Spleen (tissue), 11 donors: ENCODE measurements at regions not wholly inside any gene's neighbourhood (a gene's known extent, or its start where the extent isn't known, plus 50 kb on each side); places are given as distances from the start of the nearest gene placed in this dataset.

ENCODE experiments used
- DNase-seq: peaks from one replicate; pipeline ENCODE4 v3.0.0-alpha.2; 2020
- H3K27ac ChIP-seq, 8 donors: fragments of 200-600 bp; sonication (generic) in 7 of 8; 1 replicate in 4 of 8; 2 replicates in 4 of 8; pipeline versions ENCODE4 v1.5.0 to v1.8.0; 2016 to 2021; ENCODE audit warnings: inconsistent platforms in 4 of 8, mild to moderate bottlenecking in 4 of 8, moderate library complexity in 1 of 8
- H3K27me3 ChIP-seq, 7 donors: fragments of 200-600 bp; sonication (generic) in 6 of 7; replicated peaks in 1 of 7; 1 replicate in 4 of 7; 2 replicates in 3 of 7; pipeline versions ENCODE4 v1.5.0 to v1.8.0; 2016 to 2021; ENCODE audit warnings: inconsistent platforms in 3 of 7, mild to moderate bottlenecking in 1 of 7
- H3K36me3 ChIP-seq, 6 donors: fragments of 200-600 bp; sonication (generic) in 5 of 6; 1 replicate in 4 of 6; 2 replicates in 2 of 6; pipeline versions ENCODE4 v1.5.0 to v1.8.0; 2016 to 2021; ENCODE audit warnings: inconsistent platforms in 2 of 6
- H3K4me1 ChIP-seq, 6 donors: fragments of 200-600 bp; sonication (generic) in 5 of 6; 1 replicate in 3 of 6; 2 replicates in 3 of 6; pipeline versions ENCODE4 v1.5.0 to v1.8.0; 2016 to 2021; ENCODE audit warnings: inconsistent platforms in 3 of 6
- H3K4me3 ChIP-seq, 8 donors: fragments of 200-600 bp; sonication (generic) in 7 of 8; 1 replicate in 4 of 8; 2 replicates in 4 of 8; pipeline versions ENCODE4 v1.5.0 to v1.8.0; 2016 to 2021; ENCODE audit warnings: inconsistent platforms in 4 of 8, mild to moderate bottlenecking in 4 of 8, moderate library complexity in 2 of 8
- H3K9me3 ChIP-seq, 8 donors: fragments of 200-600 bp; sonication (generic) in 7 of 8; 1 replicate in 4 of 8; 2 replicates in 4 of 8; pipeline versions ENCODE4 v1.5.0 to v1.8.0; 2016 to 2021; ENCODE audit warnings: inconsistent platforms in 4 of 8
- CTCF ChIP-seq, 11 experiments: fragments of 200-600 bp in 7 of 11; fragments of 450-650 bp in 4 of 11; sonication (generic) in 4 of 11; IDR thresholded peaks in 8 of 11; conservative IDR thresholded peaks in 3 of 11; 1 replicate in 7 of 11; 2 replicates in 4 of 11; pipeline versions ENCODE4 v1.4.0 to v1.8.0; 2016 to 2021; ENCODE audit warnings: antibody characterized with exemption in 11 of 11, inconsistent platforms in 4 of 11, mild to moderate bottlenecking in 1 of 11
- POLR2A ChIP-seq, 3 donors: fragments of 450-650 bp; IDR thresholded peaks; one replicate each; pipeline ENCODE4 v1.5.1; 2017; ENCODE audit warnings: antibody characterized with exemption in 3 of 3, mild to moderate bottlenecking in 1 of 3
- POLR2AphosphoS5 ChIP-seq, 3 donors: sonication (generic); formaldehyde crosslinking; IDR thresholded peaks; one replicate each; pipeline ENCODE4 v1.5.1; 2017; ENCODE audit warnings: antibody characterized with exemption in 3 of 3
- WGBS, 5 donors: extraction: QIAGEN DNeasy Blood & Tissue Kit in 3 of 5; methylation state at CpG; one replicate each; pipeline versions ENCODE4 v1.1.5 to v1.1.7; 2013 to 2018; 5-methylcytosine and 5-hydroxymethylcytosine counted together
- intact Hi-C: fragments of 100-400 bp; cut with DNase I; formaldehyde crosslinking; loops from one replicate; pipeline ENCODE4 v1.15.0; 2023; ENCODE audit warnings: low total_unique reads
- donor health status: healthy with polysubstance abuse.
- donor health status: DM: no; HTN: no; CAD: no; lungs with moderate emphysema.
- donor health status: DM: no; HTN: no; CAD: no.
- donor health status: Bipolar disorder and iron deficiency.
- donor health status: healthy.
- donor health status: DM: no; HTN: no; CAD: no.
- donor health status: DM: yes; HTN: yes; CAD: no.

GRCh38 chr5:4182144-4182543, 586.5 kb downstream of the IRX1 start:
- no peaks in the 10 kb centered on the region for H3K27me3 ChIP-seq
- intact Hi-C loops: no loop called here
- peaks cover 0 to 55% (median 32%) of the 10 kb centered on the region in 8 donors for H3K9me3 ChIP-seq
- H3K4me1 ChIP-seq: no peaks in the 10 kb centered on the region
- H3K36me3 ChIP-seq: no peaks in the 10 kb centered on the region
- DNase-seq: no peak
- no peak overlapping the region for H3K4me3 ChIP-seq
- H3K27ac ChIP-seq: no peak overlapping the region
- WGBS, 5 donors: 80 to 86% (median 81%) methylated on average over 5 of the region's 5 CpGs
- no peak for TF ChIP-seq POLR2A (IDR thresholded peaks at IDR 0.05)
- TF ChIP-seq POLR2AphosphoS5 (IDR thresholded peaks at IDR 0.05): no peak
- no peak for TF ChIP-seq CTCF (IDR thresholded peaks at IDR 0.05 in 8 of 11, conservative IDR thresholded peaks at IDR 0.05 in 3 of 11)

GRCh38 chr5:4185127-4185526, 589.5 kb downstream of the IRX1 start:
- TF ChIP-seq POLR2AphosphoS5 (IDR thresholded peaks at IDR 0.05) (no peak), CTCF (IDR thresholded peaks at IDR 0.05 in 8 of 11, conservative IDR thresholded peaks at IDR 0.05 in 3 of 11) (no peak), POLR2A (IDR thresholded peaks at IDR 0.05) (no peak)
- peaks cover 0 to 39% (median 27%) of the 10 kb centered on the region in 8 donors for H3K9me3 ChIP-seq
- no peak overlapping the region for H3K27ac ChIP-seq
- H3K4me3 ChIP-seq: no peak overlapping the region
- WGBS, 5 donors: 83 to 95% (median 91%) methylated on average over 2 of the region's 2 CpGs
- H3K36me3 ChIP-seq: no peaks in the 10 kb centered on the region
- DNase-seq: no peak
- intact Hi-C loops: no loop called here
- H3K27me3 ChIP-seq: no peaks in the 10 kb centered on the region
- H3K4me1 ChIP-seq: no peaks in the 10 kb centered on the region

- Histone ChIP-seq H3K4me3 (no peak overlapping the region), H3K4me1 (no peaks in the 10 kb centered on the region), H3K27ac (no peak overlapping the region), H3K36me3 (no peaks in the 10 kb centered on the region), H3K27me3 (no peaks in the 10 kb centered on the region), H3K9me3 (peaks cover 0 to 23% (median 18%) of the 10 kb centered on the region in 8 donors)
- WGBS, 5 donors: 90 to 98% (median 93%) methylated on average over 4 of the region's 4 CpGs
- no peak for DNase-seq
- intact Hi-C loops: no loop called here
- TF ChIP-seq CTCF (IDR thresholded peaks at IDR 0.05 in 8 of 11, conservative IDR thresholded peaks at IDR 0.05 in 3 of 11): no peak
- no peak for TF ChIP-seq POLR2AphosphoS5 (IDR thresholded peaks at IDR 0.05)
- TF ChIP-seq POLR2A (IDR thresholded peaks at IDR 0.05): no peak
These were observed 593.1 kb downstream of the IRX1 start for GRCh38 chr5:4188704-4189103.

- Histone ChIP-seq H3K4me1 (no peaks in the 10 kb centered on the region), H3K36me3 (no peaks in the 10 kb centered on the region), H3K4me3 (no peak overlapping the region), H3K27me3 (no peaks in the 10 kb centered on the region), H3K9me3 (peaks cover 0 to 17% (median 12%) of the 10 kb centered on the region in 8 donors), H3K27ac (no peak overlapping the region)
- DNase-seq: no peak
- TF ChIP-seq CTCF (IDR thresholded peaks at IDR 0.05 in 8 of 11, conservative IDR thresholded peaks at IDR 0.05 in 3 of 11) (no peak), POLR2AphosphoS5 (IDR thresholded peaks at IDR 0.05) (no peak), POLR2A (IDR thresholded peaks at IDR 0.05) (no peak)
- intact Hi-C loops: no loop called here
- 64 to 80% (median 72%) methylated on average over 2 of the region's 2 CpGs for WGBS, 5 donors
These were observed 593.7 kb downstream of the IRX1 start for GRCh38 chr5:4189317-4189716.
